Coronary artery (tissue), 2 donors: ENCODE measurements at regions not wholly inside any gene's neighbourhood (a gene's known extent, or its start where the extent isn't known, plus 50 kb on each side); places are given as distances from the start of the nearest gene placed in this dataset.

Source experiments
- DNase-seq: peaks from one replicate; pipeline ENCODE4 v3.0.0-alpha.2; 2017; ENCODE audit warnings: low spot score
- H3K27ac ChIP-seq, 2 donors: fragments of 200-600 bp; sonication (generic); one replicate each; pipeline ENCODE4 v1.5.1; 2016 to 2019
- H3K4me3 ChIP-seq: fragments of 200-600 bp; sonication (generic); 2 replicates; pipeline ENCODE4 v1.5.1; 2016; ENCODE audit warnings: mild to moderate bottlenecking, moderate library complexity
- TF ChIP-seq, protein P1 (sequence below): fragments of 200-600 bp; sonication (generic); IDR thresholded peaks from one replicate; pipeline ENCODE4 v1.5.1; 2019; ENCODE audit warnings: antibody characterized with exemption

DNA sequence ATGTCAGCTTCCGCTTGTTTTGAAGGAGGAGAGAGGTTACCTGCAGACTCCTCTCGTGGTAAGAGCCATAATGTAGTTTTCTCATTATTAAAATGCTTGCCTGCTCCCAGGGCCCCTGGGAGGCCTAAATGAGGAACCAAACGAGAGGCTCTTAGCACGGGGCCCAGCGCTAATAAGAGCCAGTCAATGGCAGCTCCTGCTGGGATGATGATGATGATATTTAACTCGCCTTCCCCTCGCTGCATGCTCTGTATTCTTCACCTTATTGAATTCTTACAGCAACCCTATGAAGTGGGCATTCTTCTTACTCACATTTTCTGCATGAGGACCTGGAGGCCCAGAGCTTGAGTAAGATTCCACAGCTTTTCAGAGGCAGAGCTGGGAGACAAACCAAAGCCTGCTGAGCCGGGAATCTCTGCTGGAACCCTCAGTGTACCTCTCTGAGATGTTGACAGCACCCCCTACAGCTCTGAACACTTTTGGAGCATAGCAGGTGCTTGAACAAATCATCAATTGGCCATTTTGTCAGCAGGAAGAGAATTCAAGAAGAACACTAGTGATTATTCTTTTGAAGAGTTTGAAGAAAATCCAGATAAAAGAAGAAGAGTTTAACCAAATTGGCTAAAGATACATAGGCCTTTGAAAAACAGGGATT is 93.1 kb upstream of the HABP2 start:
- DNase-seq = no peak
- Histone ChIP-seq H3K27ac (no peak overlapping the region), H3K4me3 (no peak overlapping the region)
- TF ChIP-seq, protein P1, sequence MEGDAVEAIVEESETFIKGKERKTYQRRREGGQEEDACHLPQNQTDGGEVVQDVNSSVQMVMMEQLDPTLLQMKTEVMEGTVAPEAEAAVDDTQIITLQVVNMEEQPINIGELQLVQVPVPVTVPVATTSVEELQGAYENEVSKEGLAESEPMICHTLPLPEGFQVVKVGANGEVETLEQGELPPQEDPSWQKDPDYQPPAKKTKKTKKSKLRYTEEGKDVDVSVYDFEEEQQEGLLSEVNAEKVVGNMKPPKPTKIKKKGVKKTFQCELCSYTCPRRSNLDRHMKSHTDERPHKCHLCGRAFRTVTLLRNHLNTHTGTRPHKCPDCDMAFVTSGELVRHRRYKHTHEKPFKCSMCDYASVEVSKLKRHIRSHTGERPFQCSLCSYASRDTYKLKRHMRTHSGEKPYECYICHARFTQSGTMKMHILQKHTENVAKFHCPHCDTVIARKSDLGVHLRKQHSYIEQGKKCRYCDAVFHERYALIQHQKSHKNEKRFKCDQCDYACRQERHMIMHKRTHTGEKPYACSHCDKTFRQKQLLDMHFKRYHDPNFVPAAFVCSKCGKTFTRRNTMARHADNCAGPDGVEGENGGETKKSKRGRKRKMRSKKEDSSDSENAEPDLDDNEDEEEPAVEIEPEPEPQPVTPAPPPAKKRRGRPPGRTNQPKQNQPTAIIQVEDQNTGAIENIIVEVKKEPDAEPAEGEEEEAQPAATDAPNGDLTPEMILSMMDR = no peak

DNA sequence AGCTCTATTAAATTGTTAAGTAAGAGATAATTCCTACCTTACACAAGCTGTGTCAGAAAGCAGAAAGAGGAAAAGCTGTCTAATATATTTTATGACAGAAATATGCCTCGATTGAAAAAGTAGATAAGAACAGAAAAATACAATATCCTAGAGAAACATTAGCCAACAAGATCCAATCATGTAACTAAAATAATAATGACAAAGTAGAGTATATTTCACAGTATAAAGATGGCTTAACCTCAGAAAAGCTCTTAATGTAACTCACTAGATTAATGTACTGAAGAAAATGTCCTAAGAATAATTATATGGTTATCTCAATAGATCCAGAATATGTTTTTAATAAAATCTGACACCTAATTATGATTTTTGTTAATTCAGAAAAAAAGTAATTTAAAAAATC is 89.8 kb upstream of the HABP2 start:
- no peak overlapping the region for H3K4me3 ChIP-seq
- TF ChIP-seq, protein P1 = no peak
- H3K27ac ChIP-seq = no peak overlapping the region
- no peak for DNase-seq

DNA sequence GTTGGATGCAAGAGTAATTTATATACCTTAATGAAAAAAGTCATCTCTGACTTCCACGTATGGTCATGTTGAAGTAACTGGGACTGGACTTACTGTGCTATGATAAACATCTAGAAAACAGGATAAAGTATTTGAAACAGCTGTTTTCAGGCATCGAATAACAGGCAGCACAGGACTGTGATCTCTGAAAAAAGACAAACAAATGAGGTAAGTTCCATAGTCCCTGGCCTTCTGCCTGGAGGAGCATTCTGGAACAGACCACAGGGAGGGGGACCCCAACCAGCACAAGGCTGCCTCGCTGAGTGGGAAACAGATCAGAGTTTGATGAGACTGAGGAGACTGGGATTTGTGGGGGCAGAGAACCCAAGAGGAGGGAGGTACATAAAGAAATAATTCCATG is 89.1 kb upstream of the HABP2 start:
- no peak for DNase-seq
- TF ChIP-seq, protein P1 = no peak
- no peak overlapping the region for H3K4me3 ChIP-seq
- no peak overlapping the region for H3K27ac ChIP-seq

DNA sequence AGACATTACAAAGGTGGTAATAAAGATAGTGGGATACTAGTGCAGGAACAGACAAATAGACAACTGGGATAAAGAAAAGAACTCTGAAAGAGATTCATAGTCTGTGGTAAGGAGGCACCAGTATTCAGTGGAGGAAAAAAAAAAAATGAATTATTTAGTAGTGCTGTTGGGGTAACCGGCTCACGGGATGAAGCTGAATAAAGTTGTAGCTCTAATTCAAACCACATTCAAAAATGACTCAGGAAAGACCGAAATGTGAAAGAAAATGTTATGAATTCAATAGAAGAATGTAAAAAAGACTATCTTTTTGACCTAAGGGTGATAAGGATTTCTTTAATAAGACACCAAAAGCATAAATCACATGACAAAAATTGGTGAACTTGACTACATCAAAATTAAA is 83.1 kb upstream of the HABP2 start:
- TF ChIP-seq, protein P1 = no peak
- H3K4me3 ChIP-seq = no peak overlapping the region
- no peak overlapping the region for H3K27ac ChIP-seq
- DNase-seq = no peak

GRCh38 chr10:113470372-113471240 is 82.2 kb upstream of the HABP2 start:
- no peak for DNase-seq
- no peak overlapping the region for H3K4me3 ChIP-seq
- TF ChIP-seq, protein P1 = no peak
- H3K27ac ChIP-seq = no peak overlapping the region

GRCh38 chr10:113471241-113471996 is 81.4 kb upstream of the HABP2 start:
- DNase-seq = no peak
- H3K4me3 ChIP-seq = no peak overlapping the region
- TF ChIP-seq, protein P1 = no peak
- H3K27ac ChIP-seq = no peak overlapping the region
